Fibroblast of lung (primary cell): ENCODE measurements at regions not wholly inside any gene's neighbourhood (a gene's known extent, or its start where the extent isn't known, plus 50 kb on each side); places are given as distances from the start of the nearest gene placed in this dataset.

Source experiments
- DNase-seq, 2 donors: peaks; one replicate each; pipeline versions ENCODE4 v3.0.0 to v3.0.0-alpha.2; 2010; ENCODE audit warnings: low read depth in 2 of 2
- H2AFZ ChIP-seq: 2 replicates; pipeline ENCODE4 v1.5.1; 2012; ENCODE audit warnings: low read length, control low read depth, inconsistent platforms
- H3K27ac ChIP-seq: 2 replicates; pipeline ENCODE4 v1.5.1; 2011; ENCODE audit warnings: low read length, control low read depth; ENCODE audit not compliant: insufficient read depth
- H3K27me3 ChIP-seq: 2 replicates; pipeline ENCODE4 v1.5.1; 2011; ENCODE audit warnings: mild to moderate bottlenecking, low read length; ENCODE audit not compliant: control insufficient read depth, insufficient read depth
- H3K36me3 ChIP-seq: 2 replicates; pipeline ENCODE4 v1.5.1; 2011; ENCODE audit warnings: low read length; ENCODE audit not compliant: control insufficient read depth, insufficient read depth
- H3K4me1 ChIP-seq: 2 replicates; pipeline ENCODE4 v1.5.1; 2011; ENCODE audit warnings: low read length; ENCODE audit not compliant: control insufficient read depth, insufficient read depth; ENCODE audit errors: extremely low read depth
- H3K4me2 ChIP-seq: 2 replicates; pipeline ENCODE4 v1.5.1; 2011; ENCODE audit warnings: low read length, control low read depth; ENCODE audit not compliant: insufficient read depth; ENCODE audit errors: extremely low read depth
- H3K4me3 ChIP-seq, 4 experiments: fragments of 200-600 bp in 1 of 4; sonication (generic) in 1 of 4; replicated peaks in 1 of 4; 2 replicates each; pipeline ENCODE4 v1.5.1; 2011 to 2016; ENCODE audit warnings: low read length in 4 of 4, low read depth in 3 of 4, mild to moderate bottlenecking in 3 of 4, control low read depth in 2 of 4, inconsistent platforms in 1 of 4, mixed read lengths in 1 of 4; ENCODE audit not compliant: insufficient read depth in 1 of 4; ENCODE audit errors: control extremely low read depth in 1 of 4
- H3K79me2 ChIP-seq: 2 replicates; pipeline ENCODE4 v1.5.1; 2012; ENCODE audit warnings: mild to moderate bottlenecking, low read length, inconsistent platforms; ENCODE audit not compliant: control insufficient read depth, insufficient read depth
- H3K9ac ChIP-seq: 2 replicates; pipeline ENCODE4 v1.5.1; 2011; ENCODE audit warnings: mild to moderate bottlenecking, low read length, control low read depth; ENCODE audit not compliant: insufficient read depth
- H3K9me3 ChIP-seq: 2 replicates; pipeline ENCODE4 v1.5.1; 2012; ENCODE audit warnings: low read depth, low read length; ENCODE audit not compliant: control insufficient read depth, insufficient read depth
- H4K20me1 ChIP-seq: 2 replicates; pipeline ENCODE4 v1.5.1; 2011; ENCODE audit warnings: low read length; ENCODE audit not compliant: control insufficient read depth, insufficient read depth; ENCODE audit errors: extremely low read depth
- CTCF ChIP-seq, 2 donors: IDR thresholded peaks in 1 of 2; conservative IDR thresholded peaks in 1 of 2; 1 replicate in 1 of 2; 2 replicates in 1 of 2; pipeline ENCODE4 v1.5.1; 2011 to 2012; ENCODE audit warnings: low read length in 2 of 2, control low read depth in 1 of 2, inconsistent platforms in 1 of 2, low read depth in 1 of 2, mild to moderate bottlenecking in 1 of 2
- EZH2 ChIP-seq: IDR thresholded peaks from 2 replicates; pipeline ENCODE4 v1.5.1; 2012; ENCODE audit warnings: low read length, control low read depth, mild to moderate bottlenecking; ENCODE audit errors: missing control alignments

- Histone ChIP-seq H3K36me3 (no peaks in the 10 kb centered on the region), H3K27me3 (no peaks in the 10 kb centered on the region), H3K4me2 (no peak overlapping the region), H3K27ac (no peak overlapping the region), H3K9ac (no peak overlapping the region), H3K9me3 (no peaks in the 10 kb centered on the region), H3K79me2 (no peaks in the 10 kb centered on the region), H2AFZ (no peak overlapping the region), H3K4me3 (no peak overlapping the region), H3K4me1 (peaks cover 10% of the 10 kb centered on the region), H4K20me1 (no peaks in the 10 kb centered on the region)
- DNase-seq, result no peak
- TF ChIP-seq CTCF (conservative IDR thresholded peaks at IDR 0.05 in 1 of 2, IDR thresholded peaks at IDR 0.05 in 1 of 2; ENCODE audit: low read depth in 1 of 2, low read length in 2 of 2), result no peak
- no peak for TF ChIP-seq EZH2
These were observed 139.1 kb upstream of the ADRA1B start for GRCh38 chr5:159777049-159777660.

GRCh38 chr5:159779481-159779880, 136.8 kb upstream of the ADRA1B start:
- Histone ChIP-seq H3K79me2 (no peaks in the 10 kb centered on the region), H3K4me1 (peaks cover 2% of the 10 kb centered on the region), H4K20me1 (no peaks in the 10 kb centered on the region), H3K9me3 (no peaks in the 10 kb centered on the region), H3K4me2 (no peak overlapping the region), H3K4me3 (no peak overlapping the region), H2AFZ (no peak overlapping the region), H3K36me3 (no peaks in the 10 kb centered on the region), H3K27ac (peak overlapping the region; percentile 22), H3K9ac (no peak overlapping the region), H3K27me3 (no peaks in the 10 kb centered on the region)
- peak in 1 of 2 donors; percentile 48 for DNase-seq
- TF ChIP-seq EZH2 (no peak), CTCF (conservative IDR thresholded peaks at IDR 0.05 in 1 of 2, IDR thresholded peaks at IDR 0.05 in 1 of 2; ENCODE audit: low read depth in 1 of 2, low read length in 2 of 2) (no peak)

- Histone ChIP-seq H3K4me3 (no peak overlapping the region), H3K27ac (peak overlapping the region; percentile 22), H3K4me1 (peaks cover 2% of the 10 kb centered on the region), H2AFZ (no peak overlapping the region), H3K27me3 (no peaks in the 10 kb centered on the region), H3K36me3 (no peaks in the 10 kb centered on the region), H3K4me2 (no peak overlapping the region), H4K20me1 (no peaks in the 10 kb centered on the region), H3K9ac (no peak overlapping the region), H3K9me3 (no peaks in the 10 kb centered on the region), H3K79me2 (no peaks in the 10 kb centered on the region)
- TF ChIP-seq CTCF (conservative IDR thresholded peaks at IDR 0.05 in 1 of 2, IDR thresholded peaks at IDR 0.05 in 1 of 2; ENCODE audit: low read depth in 1 of 2, low read length in 2 of 2) (no peak), EZH2 (no peak)
- peak in 1 of 2 donors; percentile 61 for DNase-seq
These were observed 136.0 kb upstream of the ADRA1B start for GRCh38 chr5:159780246-159780645.
